K562 (cell line): ENCODE measurements at regions not wholly inside any gene's neighbourhood (a gene's known extent, or its start where the extent isn't known, plus 50 kb on each side); places are given as distances from the start of the nearest gene placed in this dataset.

ENCODE experiments used
- ATAC-seq: fragments of 200-7000 bp; cut with Tn5 transposase; 3 replicates; pipeline ENCODE4 v1.9.1; 2020; ENCODE audit warnings: moderate library complexity
- BruUV-seq: library from RNA; stranded (reverse); fragments of 400-500 nt; replicated peaks from 2 replicates; lab custom pipeline; 2021; lab: Mats Ljungman, UMichigan
- CTCF ChIA-PET: fragments of 300-600 bp; formaldehyde crosslinking; extraction: SDS; loops from one replicate; lab custom pipeline; 2021; ENCODE audit warnings: low intra/inter-chr PET ratio; lab: Yijun Ruan, JAX
- POLR2A ChIA-PET: fragments of 300-600, 350-650 bp; sonication (Branson Sonifier 250); formaldehyde crosslinking; extraction: SDS; loops from one replicate; lab custom pipeline; 2021; ENCODE audit warnings: antibody characterized with exemption, inconsistent platforms; lab: Yijun Ruan, JAX
- DNase-seq, 4 experiments: peaks; one replicate each; pipeline versions ENCODE4 v3.0.0 to v3.0.0-alpha.2; 2011 to 2018; ENCODE audit warnings: low spot score in 3 of 4, mixed read lengths in 3 of 4; ENCODE audit errors: extremely low read depth in 1 of 4
- FAIRE-seq: peaks from 2 replicates; lab custom pipeline; 2011; peaks lifted over from hg19 to GRCh38; lab: Jason Lieb, UNC
- H2AFZ ChIP-seq: 2 replicates; pipeline ENCODE4 v1.6.0; 2011; ENCODE audit warnings: low read depth, low read length, control low read depth, inconsistent platforms
- H3K27ac ChIP-seq: fragments of 200-600 bp; 3 replicates; pipeline ENCODE4 v1.8.0; 2011; ENCODE audit warnings: low read depth, mild to moderate bottlenecking, control low read depth, inconsistent platforms, low read length, moderate library complexity, mixed read lengths; ENCODE audit errors: extremely low read depth
- H3K27me3 ChIP-seq, 2 experiments: fragments of 300-600 bp in 1 of 2; 2 replicates in 1 of 2; 3 replicates in 1 of 2; pipeline versions ENCODE4 v1.6.0 to v1.8.0; 2011; ENCODE audit warnings: inconsistent platforms in 2 of 2, low read length in 2 of 2, mild to moderate bottlenecking in 1 of 2, mixed read lengths in 1 of 2, moderate library complexity in 1 of 2; ENCODE audit not compliant: control insufficient read depth in 2 of 2, insufficient read depth in 2 of 2
- H3K36me3 ChIP-seq: fragments of 300-600 bp; 3 replicates; pipeline ENCODE4 v1.8.0; 2011; ENCODE audit warnings: mild to moderate bottlenecking, low read length, inconsistent platforms; ENCODE audit not compliant: control insufficient read depth, insufficient read depth
- H3K4me1 ChIP-seq, 2 experiments: fragments of 200-600 bp in 1 of 2; replicated peaks in 1 of 2; 2 replicates in 1 of 2; 3 replicates in 1 of 2; pipeline versions ENCODE4 v1.5.1 to v1.8.0; 2011; ENCODE audit warnings: inconsistent platforms in 2 of 2, low read length in 2 of 2, mild to moderate bottlenecking in 1 of 2, mixed read lengths in 1 of 2, moderate library complexity in 1 of 2; ENCODE audit not compliant: control insufficient read depth in 2 of 2, insufficient read depth in 2 of 2
- H3K4me2 ChIP-seq: 2 replicates; pipeline ENCODE4 v1.6.1; 2011; ENCODE audit warnings: low read length, control low read depth, inconsistent platforms, mixed read lengths; ENCODE audit not compliant: insufficient read depth
- H3K4me3 ChIP-seq: fragments of 200-600 bp; sonication (generic), shearing (Covaris generic); 2 replicates; pipeline ENCODE4 v1.5.1; 2016; ENCODE audit warnings: control low read depth, inconsistent platforms
- H3K79me2 ChIP-seq: fragments of 200-600 bp; 3 replicates; pipeline ENCODE4 v1.8.0; 2011; ENCODE audit warnings: low read length, inconsistent platforms; ENCODE audit not compliant: control insufficient read depth, insufficient read depth
- H3K9ac ChIP-seq, 2 experiments: 2 replicates each; pipeline versions ENCODE4 v1.6.0 to v1.6.1; 2011; ENCODE audit warnings: low read depth in 2 of 2, low read length in 2 of 2, control low read depth in 1 of 2, inconsistent platforms in 1 of 2, mild to moderate bottlenecking in 1 of 2, mixed read lengths in 1 of 2; ENCODE audit not compliant: insufficient read depth in 1 of 2
- H3K9me1 ChIP-seq: one replicate; pipeline ENCODE4 v1.6.0; 2011; ENCODE audit warnings: inconsistent platforms, mild to moderate bottlenecking, low read length, moderate library complexity; ENCODE audit not compliant: control insufficient read depth, insufficient read depth
- H3K9me3 ChIP-seq: replicated peaks from 2 replicates; pipeline ENCODE4 v1.5.1; 2011; ENCODE audit warnings: low read depth, low read length, inconsistent platforms; ENCODE audit not compliant: control insufficient read depth, insufficient read depth
- H4K20me1 ChIP-seq: replicated peaks from 2 replicates; pipeline ENCODE4 v1.6.1; 2011; ENCODE audit warnings: low read length, inconsistent platforms, mixed read lengths; ENCODE audit not compliant: control insufficient read depth, insufficient read depth
- ARHGAP35 ChIP-seq: fragments of 450-650 bp; IDR thresholded peaks from 2 replicates; pipeline ENCODE4 v1.6.1; 2018; ENCODE audit not compliant: partially characterized antibody
- GTF2E2 ChIP-seq: fragments of 200-800 bp; sonication (Bioruptor generic); IDR thresholded peaks from 2 replicates; pipeline ENCODE4 v1.6.1; 2016; ENCODE audit warnings: missing genetic modification characterization, missing compliant biosample characterization
- ILK ChIP-seq: fragments of 450-650 bp; IDR thresholded peaks from 2 replicates; pipeline ENCODE4 v1.6.1; 2016; ENCODE audit warnings: missing genetic modification characterization, low read depth, mild to moderate bottlenecking, missing compliant biosample characterization, moderate library complexity, borderline replicate concordance
- NCOR1 ChIP-seq: fragments of 450-650 bp; IDR thresholded peaks from 2 replicates; pipeline ENCODE4 v1.6.1; 2016; ENCODE audit warnings: mild to moderate bottlenecking, moderate library complexity
- NFE2L1 ChIP-seq: fragments of 450-650 bp; IDR thresholded peaks from 2 replicates; pipeline ENCODE4 v1.6.1; 2016; ENCODE audit warnings: missing genetic modification characterization, low read depth, mild to moderate bottlenecking, missing compliant biosample characterization, moderate library complexity, borderline replicate concordance
- OTX1 ChIP-seq: fragments of 450-650 bp; formaldehyde crosslinking; IDR thresholded peaks from 2 replicates; pipeline ENCODE4 v1.4.0; 2022; ENCODE audit warnings: mild to moderate bottlenecking
- PHB2 ChIP-seq: fragments of 450-650 bp; IDR thresholded peaks from 2 replicates; pipeline ENCODE4 v1.6.1; 2017; ENCODE audit warnings: low read depth
- PTRF ChIP-seq: fragments of 450-650 bp; IDR thresholded peaks from 2 replicates; pipeline ENCODE4 v1.6.1; 2016; ENCODE audit warnings: mild to moderate bottlenecking, missing genetic modification characterization, missing compliant biosample characterization
- TCFL5 ChIP-seq: fragments of 250-450 bp; sonication (Bioruptor Pico); conservative IDR thresholded peaks from 2 replicates; pipeline ENCODE4 v1.6.1; 2021; ENCODE audit warnings: mild to moderate bottlenecking, moderate library complexity, matching md5 sums
- UBTF ChIP-seq, 2 experiments: IDR thresholded peaks; 2 replicates each; pipeline ENCODE4 v1.6.1; 2012; ENCODE audit warnings: improper control_type of control experiment in 2 of 2, low read depth in 2 of 2, low read length in 2 of 2, borderline replicate concordance in 1 of 2
- ZNF263 ChIP-seq: sonication (generic); formaldehyde crosslinking; IDR thresholded peaks from 2 replicates; pipeline ENCODE4 v1.8.0; 2022; ENCODE audit warnings: mild to moderate bottlenecking, missing genetic modification reagents, borderline replicate concordance
- WGBS: fragments of 100-300 bp; shearing (Covaris generic); methylation state at CpG from one replicate; pipeline ENCODE4 v1.1.6; 2016; ENCODE audit warnings: low coverage, mixed read lengths; ENCODE audit not compliant: insufficient coverage; ENCODE audit errors: missing lambda C conversion rate; 5-methylcytosine and 5-hydroxymethylcytosine counted together
- in situ Hi-C: fragments of 300-500 bp; cut with MboI; formaldehyde crosslinking; loops from 4 replicates; pipeline ENCODE4 v1.15.0; 2018; ENCODE audit warnings: inconsistent platforms, mixed read lengths
- intact Hi-C: fragments of 100-400 bp; cut with micrococcal nuclease; formaldehyde crosslinking; loops from 2 replicates; pipeline ENCODE4 v1.14.2; 2022
- TF ChIP-seq, protein P1 (sequence below): IDR thresholded peaks from 3 replicates; pipeline ENCODE4 v1.6.1; 2011; ENCODE audit warnings: borderline replicate concordance, mild to moderate bottlenecking, moderate library complexity; ENCODE audit not compliant: insufficient read length; ENCODE audit errors: extremely low read depth

DNA sequence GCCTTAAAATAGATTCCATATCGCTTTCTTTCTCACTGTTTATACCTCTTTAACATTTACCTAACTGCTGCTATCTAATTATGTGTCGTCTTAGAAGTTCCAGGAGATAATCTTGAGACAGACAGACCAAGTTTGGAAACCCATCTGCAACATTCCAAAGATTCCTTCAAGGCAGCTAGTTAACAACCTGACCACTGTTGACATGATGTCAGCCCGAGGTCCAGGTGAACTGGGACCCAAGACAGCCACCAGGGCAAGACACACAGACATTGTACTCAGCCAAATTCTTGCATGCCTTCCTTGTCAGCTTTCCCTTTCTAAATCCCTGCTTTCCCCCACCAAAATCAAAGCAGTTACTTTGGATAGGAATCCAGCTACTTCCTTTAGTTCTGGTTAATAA lies 1476.5 kb upstream of the PRR20A start:
- H3K4me2 ChIP-seq: no peak overlapping the region
- H3K27ac ChIP-seq: no peak overlapping the region
- 0% methylated on average over 3 of the region's 3 CpGs for WGBS
- H3K9me3 ChIP-seq: no peaks in the 10 kb centered on the region
- in situ Hi-C loops: no loop called here
- no peaks in the 10 kb centered on the region for H3K27me3 ChIP-seq
- H3K4me3 ChIP-seq: no peak overlapping the region
- H3K9me1 ChIP-seq: no peaks in the 10 kb centered on the region
- no peaks in the 10 kb centered on the region for H3K79me2 ChIP-seq
- no peaks in the 10 kb centered on the region for H4K20me1 ChIP-seq
- H3K4me1 ChIP-seq: no peaks in the 10 kb centered on the region
- CTCF ChIA-PET: no interaction called here
- no peak overlapping the region for H3K9ac ChIP-seq
- POLR2A ChIA-PET: no interaction called here
- no peak overlapping the region for H2AFZ ChIP-seq
- no peaks in the 10 kb centered on the region for H3K36me3 ChIP-seq
- intact Hi-C loops: no loop called here
- no peak for DNase-seq
- ATAC-seq: no peak
- no TSS peak for BruUV-seq
- FAIRE-seq: no peak
- TF ChIP-seq PTRF: no peak
- TF ChIP-seq GTF2E2 (tag): no peak
- TF ChIP-seq, all 486 proteins: peak for 0

DNA sequence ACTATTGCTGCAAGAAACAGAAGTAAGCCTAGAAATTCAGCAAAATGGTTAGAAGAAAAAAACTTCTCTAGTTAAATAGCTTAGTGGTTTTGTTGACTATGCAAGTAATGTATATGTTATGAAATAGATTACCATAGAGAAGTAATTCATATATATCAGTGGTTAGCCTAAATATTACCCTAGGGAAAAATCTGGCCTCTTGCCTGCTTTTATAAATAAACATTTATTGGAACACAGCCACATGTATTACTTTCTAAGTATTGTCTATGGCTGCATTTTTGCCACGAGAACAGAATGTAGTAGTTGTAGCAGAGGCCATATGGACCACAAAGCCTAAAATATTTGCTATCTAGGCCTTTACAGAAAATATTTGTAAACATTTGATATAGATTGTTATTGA lies 1471.7 kb upstream of the PRR20A start:
- ATAC-seq (no peak), FAIRE-seq (no peak)
- TF ChIP-seq NCOR1 (no peak), UBTF (IDR thresholded peaks at IDR 0.05; ENCODE audit: borderline replicate concordance in 1 of 2, low read depth in 2 of 2, low read length in 2 of 2) (no peak), PHB2 (no peak), ARHGAP35 (no peak), OTX1 (CRISPR knock-in tag) (no peak), NFE2L1 (tag) (no peak), TCFL5 (no peak), ILK (tag) (no peak), ZNF263 (CRISPR knock-in tag) (no peak)
- TF ChIP-seq, protein P1, sequence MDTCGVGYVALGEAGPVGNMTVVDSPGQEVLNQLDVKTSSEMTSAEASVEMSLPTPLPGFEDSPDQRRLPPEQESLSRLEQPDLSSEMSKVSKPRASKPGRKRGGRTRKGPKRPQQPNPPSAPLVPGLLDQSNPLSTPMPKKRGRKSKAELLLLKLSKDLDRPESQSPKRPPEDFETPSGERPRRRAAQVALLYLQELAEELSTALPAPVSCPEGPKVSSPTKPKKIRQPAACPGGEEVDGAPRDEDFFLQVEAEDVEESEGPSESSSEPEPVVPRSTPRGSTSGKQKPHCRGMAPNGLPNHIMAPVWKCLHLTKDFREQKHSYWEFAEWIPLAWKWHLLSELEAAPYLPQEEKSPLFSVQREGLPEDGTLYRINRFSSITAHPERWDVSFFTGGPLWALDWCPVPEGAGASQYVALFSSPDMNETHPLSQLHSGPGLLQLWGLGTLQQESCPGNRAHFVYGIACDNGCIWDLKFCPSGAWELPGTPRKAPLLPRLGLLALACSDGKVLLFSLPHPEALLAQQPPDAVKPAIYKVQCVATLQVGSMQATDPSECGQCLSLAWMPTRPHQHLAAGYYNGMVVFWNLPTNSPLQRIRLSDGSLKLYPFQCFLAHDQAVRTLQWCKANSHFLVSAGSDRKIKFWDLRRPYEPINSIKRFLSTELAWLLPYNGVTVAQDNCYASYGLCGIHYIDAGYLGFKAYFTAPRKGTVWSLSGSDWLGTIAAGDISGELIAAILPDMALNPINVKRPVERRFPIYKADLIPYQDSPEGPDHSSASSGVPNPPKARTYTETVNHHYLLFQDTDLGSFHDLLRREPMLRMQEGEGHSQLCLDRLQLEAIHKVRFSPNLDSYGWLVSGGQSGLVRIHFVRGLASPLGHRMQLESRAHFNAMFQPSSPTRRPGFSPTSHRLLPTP: no peak

More for the DNA sequence above, 1471.7 kb upstream of the PRR20A start:
- no peaks in the 10 kb centered on the region for H3K27me3 ChIP-seq
- no peaks in the 10 kb centered on the region for H3K9me1 ChIP-seq
- no peak overlapping the region for H3K9ac ChIP-seq
- no peak overlapping the region for H2AFZ ChIP-seq
- no peaks in the 10 kb centered on the region for H3K9me3 ChIP-seq
- intact Hi-C loops (no loop called here), in situ Hi-C loops (no loop called here)
- no peak overlapping the region for H3K4me3 ChIP-seq
- DNase-seq: no peak
- H3K27ac ChIP-seq: no peak overlapping the region
- no peaks in the 10 kb centered on the region for H3K4me1 ChIP-seq
- BruUV-seq: no TSS peak
- no peak overlapping the region for H3K4me2 ChIP-seq
- 0% methylated on average over 1 of the region's 1 CpG for WGBS
- ChIA-PET CTCF (no interaction called here), POLR2A (no interaction called here)
- no peaks in the 10 kb centered on the region for H4K20me1 ChIP-seq
- H3K36me3 ChIP-seq: no peaks in the 10 kb centered on the region
- no peaks in the 10 kb centered on the region for H3K79me2 ChIP-seq
